ENCODE measurements at regions not wholly inside any gene's neighbourhood (a gene's known extent, or its start where the extent isn't known, plus 50 kb on each side); places are given as distances from the start of the nearest gene placed in this dataset.

- Histone ChIP-seq H3K36me3 (ENCODE audit: control insufficient read depth, low read length) (no peaks in the 10 kb centered on the region), H3K27me3 (ENCODE audit: control insufficient read depth, low read length) (no peaks in the 10 kb centered on the region), H4K20me1 (ENCODE audit: control insufficient read depth, insufficient read depth, low read depth, low read length) (no peaks in the 10 kb centered on the region), H3K9me2 (replicated peaks; ENCODE audit: control insufficient read depth, low read length) (no peaks in the 10 kb centered on the region), H3K79me2 (ENCODE audit: control insufficient read depth, low read length) (no peaks in the 10 kb centered on the region), H3K27ac (ENCODE audit: low read depth, low read length) (no peak overlapping the region), H3K9me3 (ENCODE audit: control insufficient read depth, insufficient read depth, low read length) (no peaks in the 10 kb centered on the region), H3K4me1 (ENCODE audit: control insufficient read depth, low read length) (no peaks in the 10 kb centered on the region), H3F3A (ENCODE audit: control insufficient read depth, insufficient read depth) (no peaks in the 10 kb centered on the region), H3K4me2 (ENCODE audit: low read length) (no peak overlapping the region), H3K4me3 (ENCODE audit: low read length) (no peak overlapping the region)
- TF ChIP-seq CTCF (IDR thresholded peaks at IDR 0.05; ENCODE audit: low read depth, low read length, poor library complexity, severe bottlenecking) (no peak), EZH2phosphoT487 (IDR thresholded peaks at IDR 0.05; ENCODE audit: borderline replicate concordance, low read length) (no peak)
These were observed 486.5 kb upstream of the KLF12 start for GRCh38 chr13:74620711-74621110.

- Histone ChIP-seq H3K79me2 (ENCODE audit: control insufficient read depth, low read length) (no peaks in the 10 kb centered on the region), H3K9me2 (replicated peaks; ENCODE audit: control insufficient read depth, low read length) (no peaks in the 10 kb centered on the region), H3K4me3 (ENCODE audit: low read length) (no peak overlapping the region), H3K4me2 (ENCODE audit: low read length) (no peak overlapping the region), H4K20me1 (ENCODE audit: control insufficient read depth, insufficient read depth, low read depth, low read length) (no peaks in the 10 kb centered on the region), H3K4me1 (ENCODE audit: control insufficient read depth, low read length) (no peaks in the 10 kb centered on the region), H3K9me3 (ENCODE audit: control insufficient read depth, insufficient read depth, low read length) (no peaks in the 10 kb centered on the region), H3K36me3 (ENCODE audit: control insufficient read depth, low read length) (no peaks in the 10 kb centered on the region), H3K27me3 (ENCODE audit: control insufficient read depth, low read length) (no peaks in the 10 kb centered on the region), H3K27ac (ENCODE audit: low read depth, low read length) (no peak overlapping the region), H3F3A (ENCODE audit: control insufficient read depth, insufficient read depth) (no peaks in the 10 kb centered on the region)
- no peak for TF ChIP-seq CTCF (IDR thresholded peaks at IDR 0.05; ENCODE audit: low read depth, low read length, poor library complexity, severe bottlenecking)
- no peak for TF ChIP-seq EZH2phosphoT487 (IDR thresholded peaks at IDR 0.05; ENCODE audit: borderline replicate concordance, low read length)
These were observed 486.1 kb upstream of the KLF12 start for GRCh38 chr13:74620308-74620707.

- H3K9me3 ChIP-seq (ENCODE audit: control insufficient read depth, insufficient read depth, low read length): no peaks in the 10 kb centered on the region
- H3F3A ChIP-seq (ENCODE audit: control insufficient read depth, insufficient read depth): no peaks in the 10 kb centered on the region
- H3K36me3 ChIP-seq (ENCODE audit: control insufficient read depth, low read length): no peaks in the 10 kb centered on the region
- no peaks in the 10 kb centered on the region for H3K9me2 ChIP-seq (replicated peaks; ENCODE audit: control insufficient read depth, low read length)
- H3K27me3 ChIP-seq (ENCODE audit: control insufficient read depth, low read length): no peaks in the 10 kb centered on the region
- no peak for TF ChIP-seq EZH2phosphoT487 (IDR thresholded peaks at IDR 0.05; ENCODE audit: borderline replicate concordance, low read length)
- no peak for TF ChIP-seq CTCF (IDR thresholded peaks at IDR 0.05; ENCODE audit: low read depth, low read length, poor library complexity, severe bottlenecking)
- no peaks in the 10 kb centered on the region for H3K79me2 ChIP-seq (ENCODE audit: control insufficient read depth, low read length)
- no peak overlapping the region for H3K4me3 ChIP-seq (ENCODE audit: low read length)
- no peak overlapping the region for H3K4me2 ChIP-seq (ENCODE audit: low read length)
- H3K27ac ChIP-seq (ENCODE audit: low read depth, low read length): no peak overlapping the region
- H4K20me1 ChIP-seq (ENCODE audit: control insufficient read depth, insufficient read depth, low read depth, low read length): no peaks in the 10 kb centered on the region
- H3K4me1 ChIP-seq (ENCODE audit: control insufficient read depth, low read length): no peaks in the 10 kb centered on the region
These were observed 463.3 kb upstream of the KLF12 start for GRCh38 chr13:74597526-74597925.

GRCh38 chr13:74596691-74597090 is 462.5 kb upstream of the KLF12 start:
- no peaks in the 10 kb centered on the region for H3K9me2 ChIP-seq (replicated peaks; ENCODE audit: control insufficient read depth, low read length)
- no peak for TF ChIP-seq EZH2phosphoT487 (IDR thresholded peaks at IDR 0.05; ENCODE audit: borderline replicate concordance, low read length)
- no peak for TF ChIP-seq CTCF (IDR thresholded peaks at IDR 0.05; ENCODE audit: low read depth, low read length, poor library complexity, severe bottlenecking)
- H3K36me3 ChIP-seq (ENCODE audit: control insufficient read depth, low read length): no peaks in the 10 kb centered on the region
- no peak overlapping the region for H3K4me3 ChIP-seq (ENCODE audit: low read length)
- H3K27ac ChIP-seq (ENCODE audit: low read depth, low read length): no peak overlapping the region
- H3K9me3 ChIP-seq (ENCODE audit: control insufficient read depth, insufficient read depth, low read length): no peaks in the 10 kb centered on the region
- no peaks in the 10 kb centered on the region for H4K20me1 ChIP-seq (ENCODE audit: control insufficient read depth, insufficient read depth, low read depth, low read length)
- no peak overlapping the region for H3K4me2 ChIP-seq (ENCODE audit: low read length)
- H3F3A ChIP-seq (ENCODE audit: control insufficient read depth, insufficient read depth): no peaks in the 10 kb centered on the region
- no peaks in the 10 kb centered on the region for H3K79me2 ChIP-seq (ENCODE audit: control insufficient read depth, low read length)
- H3K4me1 ChIP-seq (ENCODE audit: control insufficient read depth, low read length): no peaks in the 10 kb centered on the region
- no peaks in the 10 kb centered on the region for H3K27me3 ChIP-seq (ENCODE audit: control insufficient read depth, low read length)
